Nephron progenitor cell (in vitro differentiated cells): ENCODE measurements at regions not wholly inside any gene's neighbourhood (a gene's known extent, or its start where the extent isn't known, plus 50 kb on each side); places are given as distances from the start of the nearest gene placed in this dataset.

ENCODE experiments used
- DNase-seq: peaks from one replicate; pipeline ENCODE4 v3.0.0; 2021
- H3K27ac Mint-ChIP-seq: 2 replicates; pipeline ENCODE4 v1.8.0; 2021; ENCODE audit warnings: mild to moderate bottlenecking, moderate library complexity, mixed read lengths
- H3K27me3 Mint-ChIP-seq: 2 replicates; pipeline ENCODE4 v1.8.0; 2021; ENCODE audit warnings: mild to moderate bottlenecking, low read depth, mixed read lengths; ENCODE audit not compliant: poor library complexity
- H3K36me3 Mint-ChIP-seq: 2 replicates; pipeline ENCODE4 v1.8.0; 2021; ENCODE audit warnings: low read depth, mixed read lengths
- H3K4me1 Mint-ChIP-seq: 2 replicates; pipeline ENCODE4 v1.8.0; 2021; ENCODE audit warnings: mixed read lengths
- H3K4me3 Mint-ChIP-seq: 2 replicates; pipeline ENCODE4 v1.8.0; 2021; ENCODE audit warnings: mild to moderate bottlenecking, moderate library complexity, mixed read lengths
- H3K9me3 Mint-ChIP-seq: 2 replicates; pipeline ENCODE4 v1.8.0; 2021; ENCODE audit warnings: mild to moderate bottlenecking, moderate library complexity, mixed read lengths
- TF ChIP-seq, protein P1 (sequence below): fragments of 200-600 bp; sonication (generic); IDR thresholded peaks from 2 replicates; pipeline ENCODE4 v1.5.0; 2021; ENCODE audit warnings: antibody characterized with exemption

DNA sequence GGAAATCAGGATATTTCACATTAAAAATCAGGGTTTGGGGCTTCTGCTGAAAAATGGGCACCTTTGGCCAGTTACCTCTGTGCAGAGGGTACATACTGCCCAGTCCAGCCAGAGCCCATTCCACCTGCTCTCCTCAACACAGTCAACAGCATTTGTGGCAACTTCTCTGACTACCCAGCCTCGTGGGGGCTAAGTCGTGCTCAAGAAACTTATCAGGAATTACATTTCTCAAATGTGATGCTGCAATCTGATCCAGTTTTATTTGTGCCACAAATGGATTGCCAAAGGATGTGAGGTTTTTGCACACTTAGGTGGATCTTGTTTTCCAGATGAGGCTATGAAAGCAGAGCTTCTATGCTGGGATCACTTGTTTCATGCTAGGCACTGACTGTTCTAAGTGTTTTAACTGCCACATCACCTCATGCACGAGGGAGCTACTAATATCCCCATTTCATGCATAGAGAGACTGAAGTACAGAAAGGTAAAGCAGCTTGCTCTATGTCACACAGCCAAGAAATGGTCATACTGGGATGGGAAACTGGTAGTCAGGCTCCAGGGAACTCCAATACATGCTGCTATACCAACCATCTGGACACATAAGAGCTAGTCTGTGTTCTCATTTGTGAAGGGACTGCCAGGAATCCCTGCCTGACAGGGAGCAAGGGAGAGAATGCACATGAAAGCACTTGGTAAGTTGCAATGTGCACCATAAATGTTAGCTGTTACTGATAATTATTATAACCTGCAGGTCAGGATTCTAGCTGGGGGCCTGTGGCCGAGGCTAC, 89.0 kb upstream of the HK2 start:
- TF ChIP-seq, protein P1, sequence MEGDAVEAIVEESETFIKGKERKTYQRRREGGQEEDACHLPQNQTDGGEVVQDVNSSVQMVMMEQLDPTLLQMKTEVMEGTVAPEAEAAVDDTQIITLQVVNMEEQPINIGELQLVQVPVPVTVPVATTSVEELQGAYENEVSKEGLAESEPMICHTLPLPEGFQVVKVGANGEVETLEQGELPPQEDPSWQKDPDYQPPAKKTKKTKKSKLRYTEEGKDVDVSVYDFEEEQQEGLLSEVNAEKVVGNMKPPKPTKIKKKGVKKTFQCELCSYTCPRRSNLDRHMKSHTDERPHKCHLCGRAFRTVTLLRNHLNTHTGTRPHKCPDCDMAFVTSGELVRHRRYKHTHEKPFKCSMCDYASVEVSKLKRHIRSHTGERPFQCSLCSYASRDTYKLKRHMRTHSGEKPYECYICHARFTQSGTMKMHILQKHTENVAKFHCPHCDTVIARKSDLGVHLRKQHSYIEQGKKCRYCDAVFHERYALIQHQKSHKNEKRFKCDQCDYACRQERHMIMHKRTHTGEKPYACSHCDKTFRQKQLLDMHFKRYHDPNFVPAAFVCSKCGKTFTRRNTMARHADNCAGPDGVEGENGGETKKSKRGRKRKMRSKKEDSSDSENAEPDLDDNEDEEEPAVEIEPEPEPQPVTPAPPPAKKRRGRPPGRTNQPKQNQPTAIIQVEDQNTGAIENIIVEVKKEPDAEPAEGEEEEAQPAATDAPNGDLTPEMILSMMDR = no peak
- H3K36me3 Mint-ChIP-seq = no peaks in the 10 kb centered on the region
- peaks cover 37% of the 10 kb centered on the region for H3K4me1 Mint-ChIP-seq
- no peak overlapping the region for H3K4me3 Mint-ChIP-seq
- no peaks in the 10 kb centered on the region for H3K9me3 Mint-ChIP-seq
- H3K27me3 Mint-ChIP-seq = peaks cover 20% of the 10 kb centered on the region
- DNase-seq = no peak
- H3K27ac Mint-ChIP-seq = no peak overlapping the region

DNA sequence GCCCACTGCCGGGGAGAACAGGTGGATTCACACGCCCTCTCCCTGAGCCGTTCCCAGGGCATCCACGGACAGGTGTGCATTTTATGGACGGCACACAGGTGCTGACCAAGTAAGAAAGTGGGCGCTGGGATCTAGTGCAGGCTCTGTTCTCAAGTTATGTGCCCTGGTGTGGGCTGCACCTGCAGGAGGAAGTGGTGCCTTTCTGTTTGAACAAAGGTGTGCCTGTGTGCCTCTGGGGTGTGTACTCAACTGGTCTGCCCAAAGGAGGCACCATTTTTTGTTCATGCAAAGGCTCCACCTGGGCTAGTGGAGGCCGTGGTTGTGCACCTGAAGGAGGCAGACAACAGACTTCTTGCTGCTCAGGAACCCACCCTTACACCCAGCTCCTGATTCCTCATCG, 88.2 kb upstream of the HK2 start:
- peaks cover 32% of the 10 kb centered on the region for H3K4me1 Mint-ChIP-seq
- DNase-seq = no peak
- H3K27me3 Mint-ChIP-seq = peaks cover 17% of the 10 kb centered on the region
- no peaks in the 10 kb centered on the region for H3K36me3 Mint-ChIP-seq
- TF ChIP-seq, protein P1 = no peak
- H3K27ac Mint-ChIP-seq = no peak overlapping the region
- H3K9me3 Mint-ChIP-seq = no peaks in the 10 kb centered on the region
- no peak overlapping the region for H3K4me3 Mint-ChIP-seq

DNA sequence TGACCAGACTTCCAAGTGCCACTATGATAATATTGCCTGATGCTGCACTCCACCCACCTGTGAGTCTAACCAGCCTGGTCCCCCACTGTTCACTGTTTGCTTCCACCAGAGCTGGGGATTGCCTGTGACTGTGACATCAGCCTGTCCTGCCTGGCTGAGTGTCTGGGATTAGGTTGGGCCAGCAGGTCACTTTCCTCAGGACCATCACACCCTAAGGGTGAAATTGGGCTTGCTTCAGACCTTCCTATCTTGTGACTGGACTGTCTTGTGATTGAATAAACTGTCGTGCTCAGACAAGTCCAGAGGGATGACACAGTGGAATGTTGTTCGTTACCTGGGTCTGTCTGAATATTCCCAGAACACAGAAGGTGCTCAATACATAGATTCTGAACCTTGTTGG, 87.4 kb upstream of the HK2 start:
- Mint-ChIP-seq H3K9me3 (no peaks in the 10 kb centered on the region), H3K4me3 (no peak overlapping the region), H3K27ac (no peak overlapping the region), H3K36me3 (no peaks in the 10 kb centered on the region), H3K27me3 (peaks cover 15% of the 10 kb centered on the region), H3K4me1 (peaks cover 25% of the 10 kb centered on the region)
- TF ChIP-seq, protein P1 = no peak
- no peak for DNase-seq

DNA sequence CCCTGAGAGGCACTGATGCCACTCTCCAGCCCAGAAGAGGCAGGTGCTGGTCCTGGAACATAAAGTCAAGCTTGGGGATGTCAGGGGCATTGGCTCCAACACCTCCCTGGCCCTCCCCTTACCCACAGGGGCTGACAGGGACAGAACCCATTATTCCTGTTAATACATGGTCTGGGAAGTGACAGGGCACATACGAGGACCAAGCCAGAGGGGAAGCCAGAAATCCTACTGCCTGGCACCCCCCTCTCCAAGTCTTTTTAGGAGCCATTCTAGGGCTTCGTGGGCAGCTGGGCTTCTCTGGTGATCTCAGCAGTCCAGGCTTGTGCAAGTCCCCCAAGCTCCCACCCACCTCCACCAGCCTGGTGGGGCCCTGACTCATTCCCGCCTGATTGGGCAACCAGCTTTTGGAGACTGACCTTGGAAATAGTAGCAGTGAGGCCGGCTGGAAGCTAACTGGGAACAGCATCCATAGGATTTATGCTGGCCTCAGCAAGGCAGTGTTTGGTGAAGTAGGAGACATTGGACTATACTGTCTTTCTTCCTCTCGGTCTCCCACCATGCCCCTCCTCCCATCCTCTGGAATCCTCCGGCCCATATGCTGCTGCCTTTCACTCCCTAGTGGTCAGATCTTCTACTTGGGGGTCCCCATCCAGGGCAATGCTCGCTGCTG, 86.4 kb upstream of the HK2 start:
- Mint-ChIP-seq H3K4me1 (peaks cover 16% of the 10 kb centered on the region), H3K9me3 (no peaks in the 10 kb centered on the region), H3K27ac (no peak overlapping the region), H3K4me3 (no peak overlapping the region), H3K27me3 (peaks cover 15% of the 10 kb centered on the region), H3K36me3 (no peaks in the 10 kb centered on the region)
- DNase-seq = no peak
- TF ChIP-seq, protein P1 = no peak

DNA sequence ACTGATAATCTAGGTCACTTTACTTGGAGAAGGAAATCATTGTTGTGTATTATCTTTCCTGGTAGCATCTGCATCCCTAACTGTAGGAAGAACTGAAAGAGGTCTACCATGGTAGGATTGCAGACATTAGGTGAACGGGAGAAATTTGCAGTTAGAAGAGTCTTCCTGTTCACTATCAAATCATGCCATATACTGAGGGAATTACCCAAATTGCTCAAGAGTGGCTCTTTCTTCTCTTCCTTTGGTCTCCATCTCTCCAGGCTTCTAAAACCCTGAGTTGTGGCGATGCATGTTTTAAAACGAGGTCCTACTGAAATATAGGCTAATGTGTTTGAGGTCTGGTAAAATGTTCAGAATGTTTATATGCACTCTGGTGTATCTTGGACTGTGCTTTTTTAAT, 85.3 kb upstream of the HK2 start:
- Mint-ChIP-seq H3K4me1 (peaks cover 8% of the 10 kb centered on the region), H3K27me3 (peaks cover 15% of the 10 kb centered on the region), H3K9me3 (no peaks in the 10 kb centered on the region), H3K27ac (no peak overlapping the region), H3K36me3 (no peaks in the 10 kb centered on the region), H3K4me3 (no peak overlapping the region)
- no peak for DNase-seq
- TF ChIP-seq, protein P1 = no peak
